ENCODE measurements at regions not wholly inside any gene's neighbourhood (a gene's known extent, or its start where the extent isn't known, plus 50 kb on each side); places are given as distances from the start of the nearest gene placed in this dataset.

DNA sequence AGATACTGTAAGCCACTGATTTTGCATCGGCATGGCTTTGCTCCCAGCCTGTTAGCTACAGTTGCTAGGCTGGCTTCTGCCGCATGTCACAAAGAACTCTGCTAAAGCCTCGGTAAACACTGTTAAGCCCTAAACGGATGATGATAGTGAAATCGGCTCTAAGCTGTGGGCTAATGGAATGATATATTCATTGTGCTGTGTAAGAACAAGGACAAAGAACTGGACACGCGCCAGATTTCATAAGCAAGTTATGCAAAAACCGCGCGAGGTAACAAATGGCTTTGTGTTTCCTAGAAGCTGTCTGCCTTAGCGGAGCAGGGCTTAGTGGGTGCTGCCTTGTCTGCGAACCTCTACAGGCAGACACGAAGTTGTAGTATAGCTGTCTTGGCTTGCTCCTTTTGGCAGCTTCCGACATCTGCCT, 331.3 kb upstream of the COBL start:
- H3K27ac ChIP-seq (ENCODE audit: low read depth, low read length), result no peak overlapping the region

DNA sequence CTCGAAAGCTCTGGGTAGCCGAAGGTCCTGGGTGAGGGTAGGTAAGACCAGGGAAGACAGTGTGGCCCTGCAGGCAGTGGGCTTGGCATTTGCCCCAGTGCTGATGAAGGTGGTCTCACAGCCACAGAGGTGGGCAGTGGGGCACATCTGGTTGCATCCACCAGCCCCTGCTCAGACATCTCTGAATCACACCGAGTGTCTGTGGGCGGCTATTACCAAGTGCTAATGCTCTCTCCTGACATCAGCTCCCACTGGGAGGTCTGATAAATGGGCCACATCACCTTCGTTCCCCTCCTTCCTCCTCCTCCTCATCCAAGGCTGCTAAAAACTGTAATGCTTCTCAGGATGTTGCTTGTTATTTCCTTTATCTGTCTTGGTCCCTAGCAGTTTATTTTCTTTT, 330.9 kb upstream of the COBL start:
- Histone ChIP-seq H3F3A (ENCODE audit: insufficient read depth) (no peaks in the 10 kb centered on the region), H3K36me3 (ENCODE audit: low read length) (no peaks in the 10 kb centered on the region), H3K4me2 (ENCODE audit: low read depth, low read length, poor library complexity, severe bottlenecking) (no peak overlapping the region), H3K79me2 (ENCODE audit: insufficient read depth, low read length) (no peaks in the 10 kb centered on the region), H3K4me3 (ENCODE audit: insufficient read depth, low read length, poor library complexity, severe bottlenecking) (no peak overlapping the region), H4K20me1 (ENCODE audit: low read depth, low read length) (no peaks in the 10 kb centered on the region), H2AFZ (ENCODE audit: low read depth, low read length, severe bottlenecking) (no peak overlapping the region), H3K9me2 (replicated peaks; ENCODE audit: insufficient read depth, low read length) (no peaks in the 10 kb centered on the region), H3K9me3 (ENCODE audit: insufficient read depth, low read length) (no peaks in the 10 kb centered on the region), H3K27ac (ENCODE audit: low read depth, low read length) (no peak overlapping the region), H3K27me3 (ENCODE audit: low read length) (0 out of 2 replicates have a peak, but pooled peaks cover 2% of the 10 kb centered on the region), H3K9ac (ENCODE audit: low read length) (no peak overlapping the region)
- TF ChIP-seq, protein P1, sequence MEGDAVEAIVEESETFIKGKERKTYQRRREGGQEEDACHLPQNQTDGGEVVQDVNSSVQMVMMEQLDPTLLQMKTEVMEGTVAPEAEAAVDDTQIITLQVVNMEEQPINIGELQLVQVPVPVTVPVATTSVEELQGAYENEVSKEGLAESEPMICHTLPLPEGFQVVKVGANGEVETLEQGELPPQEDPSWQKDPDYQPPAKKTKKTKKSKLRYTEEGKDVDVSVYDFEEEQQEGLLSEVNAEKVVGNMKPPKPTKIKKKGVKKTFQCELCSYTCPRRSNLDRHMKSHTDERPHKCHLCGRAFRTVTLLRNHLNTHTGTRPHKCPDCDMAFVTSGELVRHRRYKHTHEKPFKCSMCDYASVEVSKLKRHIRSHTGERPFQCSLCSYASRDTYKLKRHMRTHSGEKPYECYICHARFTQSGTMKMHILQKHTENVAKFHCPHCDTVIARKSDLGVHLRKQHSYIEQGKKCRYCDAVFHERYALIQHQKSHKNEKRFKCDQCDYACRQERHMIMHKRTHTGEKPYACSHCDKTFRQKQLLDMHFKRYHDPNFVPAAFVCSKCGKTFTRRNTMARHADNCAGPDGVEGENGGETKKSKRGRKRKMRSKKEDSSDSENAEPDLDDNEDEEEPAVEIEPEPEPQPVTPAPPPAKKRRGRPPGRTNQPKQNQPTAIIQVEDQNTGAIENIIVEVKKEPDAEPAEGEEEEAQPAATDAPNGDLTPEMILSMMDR (IDR thresholded peaks at IDR 0.05; ENCODE audit: insufficient read depth, low read length, poor library complexity, severe bottlenecking), result no peak
- TF ChIP-seq EZH2phosphoT487 (conservative IDR thresholded peaks at IDR 0.05; ENCODE audit: low read length), result no peak

More for the DNA sequence above, 331.3 kb upstream of the COBL start:
- Histone ChIP-seq H3K9me2 (replicated peaks; ENCODE audit: insufficient read depth, low read length) (no peaks in the 10 kb centered on the region), H3F3A (ENCODE audit: insufficient read depth) (no peaks in the 10 kb centered on the region), H3K9ac (ENCODE audit: low read length) (no peak overlapping the region), H2AFZ (ENCODE audit: low read depth, low read length, severe bottlenecking) (no peak overlapping the region), H4K20me1 (ENCODE audit: low read depth, low read length) (no peaks in the 10 kb centered on the region), H3K4me3 (ENCODE audit: insufficient read depth, low read length, poor library complexity, severe bottlenecking) (no peak overlapping the region), H3K27me3 (ENCODE audit: low read length) (0 out of 2 replicates have a peak, but pooled peaks cover 2% of the 10 kb centered on the region), H3K4me2 (ENCODE audit: low read depth, low read length, poor library complexity, severe bottlenecking) (no peak overlapping the region), H3K79me2 (ENCODE audit: insufficient read depth, low read length) (no peaks in the 10 kb centered on the region), H3K36me3 (ENCODE audit: low read length) (no peaks in the 10 kb centered on the region), H3K9me3 (ENCODE audit: insufficient read depth, low read length) (no peaks in the 10 kb centered on the region)
- TF ChIP-seq EZH2phosphoT487 (conservative IDR thresholded peaks at IDR 0.05; ENCODE audit: low read length), result no peak
- TF ChIP-seq, protein P1 (IDR thresholded peaks at IDR 0.05; ENCODE audit: insufficient read depth, low read length, poor library complexity, severe bottlenecking), result no peak

DNA sequence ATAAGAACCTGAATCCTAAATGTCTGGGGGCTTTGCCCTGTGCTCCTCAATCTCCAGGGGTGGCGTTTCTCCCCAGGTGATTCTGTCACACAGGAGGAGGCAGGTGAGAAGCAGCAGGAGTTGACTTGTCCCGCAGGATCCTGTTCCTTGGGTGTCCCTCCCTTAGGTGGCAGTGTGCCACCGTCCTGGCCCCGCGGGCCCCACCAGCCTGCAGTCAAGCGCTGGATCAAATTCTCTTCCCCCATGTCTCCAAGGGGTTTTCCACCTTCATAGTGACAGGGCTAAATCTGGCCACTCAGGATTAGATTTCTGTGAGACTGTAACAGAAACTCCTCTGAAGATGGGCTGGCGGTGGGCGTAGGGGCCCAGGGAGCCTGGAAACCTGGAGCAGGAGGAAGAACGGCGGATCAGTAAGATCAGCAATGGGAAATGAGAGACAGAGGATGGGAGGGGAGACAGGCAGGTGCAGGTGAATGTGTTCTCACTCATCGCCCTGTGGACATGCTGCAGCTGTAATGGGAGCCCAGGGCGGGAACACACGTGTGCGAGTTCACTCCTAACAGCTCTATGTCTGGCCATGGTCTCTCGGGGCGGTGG, 329.2 kb upstream of the COBL start:
- Histone ChIP-seq H3K9me3 (ENCODE audit: insufficient read depth, low read length) (no peaks in the 10 kb centered on the region), H3K4me2 (ENCODE audit: low read depth, low read length, poor library complexity, severe bottlenecking) (no peak overlapping the region), H3K79me2 (ENCODE audit: insufficient read depth, low read length) (no peaks in the 10 kb centered on the region), H2AFZ (ENCODE audit: low read depth, low read length, severe bottlenecking) (no peak overlapping the region), H3K27ac (ENCODE audit: low read depth, low read length) (no peak overlapping the region), H3K9ac (ENCODE audit: low read length) (no peak overlapping the region), H3K9me2 (replicated peaks; ENCODE audit: insufficient read depth, low read length) (no peaks in the 10 kb centered on the region), H3F3A (ENCODE audit: insufficient read depth) (no peaks in the 10 kb centered on the region), H3K27me3 (ENCODE audit: low read length) (no peaks in the 10 kb centered on the region), H3K36me3 (ENCODE audit: low read length) (no peaks in the 10 kb centered on the region), H3K4me3 (ENCODE audit: insufficient read depth, low read length, poor library complexity, severe bottlenecking) (no peak overlapping the region), H4K20me1 (ENCODE audit: low read depth, low read length) (no peaks in the 10 kb centered on the region)
- TF ChIP-seq EZH2phosphoT487 (conservative IDR thresholded peaks at IDR 0.05; ENCODE audit: low read length), result no peak
- TF ChIP-seq, protein P1 (IDR thresholded peaks at IDR 0.05; ENCODE audit: insufficient read depth, low read length, poor library complexity, severe bottlenecking), result no peak
